Parathyroid adenoma (tissue), 2 donors: ENCODE measurements at regions not wholly inside any gene's neighbourhood (a gene's known extent, or its start where the extent isn't known, plus 50 kb on each side); places are given as distances from the start of the nearest gene placed in this dataset.
"Not testable (repeated sequence)": the region's sequence is repeated elsewhere in the genome, so short reads cannot be mapped to it uniquely, and the experiment has no call there.

ENCODE experiments used
- H2AFZ ChIP-seq: fragments of 300-600 bp; sonication (generic); one replicate; pipeline ENCODE4 v1.7.0; 2017; ENCODE audit warnings: antibody characterized with exemption, mild to moderate bottlenecking
- H3K27ac ChIP-seq: fragments of 300-600 bp; sonication (generic); one replicate; pipeline ENCODE4 v1.7.0; 2017
- H3K27me3 ChIP-seq: fragments of 300-600 bp; sonication (generic); one replicate; pipeline ENCODE4 v1.7.0; 2017; ENCODE audit warnings: low read length; ENCODE audit not compliant: control insufficient read depth, insufficient read depth
- H3K36me3 ChIP-seq: fragments of 300-600 bp; sonication (generic); one replicate; pipeline ENCODE4 v1.7.0; 2017; ENCODE audit warnings: low read length; ENCODE audit not compliant: control insufficient read depth, insufficient read depth
- H3K4me1 ChIP-seq: fragments of 300-600 bp; sonication (generic); one replicate; pipeline ENCODE4 v1.7.0; 2017; ENCODE audit warnings: control low read depth
- H3K4me2 ChIP-seq: fragments of 300-600 bp; sonication (generic); one replicate; pipeline ENCODE4 v1.7.0; 2017; ENCODE audit warnings: low read length
- H3K4me3 ChIP-seq: fragments of 300-600 bp; sonication (generic); one replicate; pipeline ENCODE4 v1.7.0; 2017; ENCODE audit warnings: low read depth, low read length
- H3K79me2 ChIP-seq: fragments of 300-600 bp; sonication (generic); one replicate; pipeline ENCODE4 v1.7.0; 2017; ENCODE audit warnings: control low read depth
- H3K9ac ChIP-seq: fragments of 300-600 bp; sonication (generic); one replicate; pipeline ENCODE4 v1.7.0; 2017; ENCODE audit warnings: mild to moderate bottlenecking
- H3K9me3 ChIP-seq: fragments of 300-600 bp; sonication (generic); one replicate; pipeline ENCODE4 v1.7.0; 2017; ENCODE audit warnings: low read length; ENCODE audit not compliant: control insufficient read depth
- CTCF ChIP-seq: fragments of 300-600 bp; sonication (generic); IDR thresholded peaks from one replicate; pipeline ENCODE4 v1.7.0; 2017; ENCODE audit warnings: antibody characterized with exemption, mild to moderate bottlenecking
- donor health status: primary hyperparathyroidism.

- TF ChIP-seq CTCF: no peak
- Histone ChIP-seq H2AFZ (no peak overlapping the region), H3K79me2 (no peaks in the 10 kb centered on the region), H3K27me3 (no peaks in the 10 kb centered on the region), H3K27ac (no peak overlapping the region), H3K4me1 (no peaks in the 10 kb centered on the region), H3K9ac (no peak overlapping the region), H3K4me3 (no peak overlapping the region), H3K4me2 (no peak overlapping the region), H3K36me3 (no peaks in the 10 kb centered on the region), H3K9me3 (no peaks in the 10 kb centered on the region)
These were observed 81.7 kb upstream of the MTAP start for GRCh38 chr9:21720758-21721157.

DNA sequence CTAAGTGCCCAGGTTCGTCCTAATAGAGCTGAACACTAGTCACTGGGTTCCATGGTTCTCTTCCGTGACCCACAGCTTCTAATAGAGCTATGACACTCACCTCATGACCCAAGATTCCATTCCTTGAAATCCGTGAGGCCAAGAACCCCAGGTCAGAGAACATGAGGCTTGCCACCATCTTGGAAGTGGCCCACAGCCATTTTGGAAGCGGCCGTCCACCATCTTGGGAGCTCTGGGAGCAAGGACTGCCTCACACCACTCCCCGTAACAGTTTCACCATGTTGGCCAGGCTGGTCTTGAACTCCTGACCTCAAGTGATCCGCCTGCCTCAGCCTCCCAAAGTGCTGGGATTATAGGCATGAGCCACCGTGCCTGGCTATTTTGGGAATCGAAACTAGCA, 75.0 kb upstream of the MTAP start:
- not testable (repeated sequence) for H3K79me2 ChIP-seq, H3K27ac ChIP-seq, H3K27me3 ChIP-seq

GRCh38 chr9:21728781-21729180, 73.7 kb upstream of the MTAP start:
- no peaks in the 10 kb centered on the region for H3K27me3 ChIP-seq
- no peak for TF ChIP-seq CTCF
- H2AFZ ChIP-seq: no peak overlapping the region
- H3K9me3 ChIP-seq: no peaks in the 10 kb centered on the region
- no peak overlapping the region for H3K4me3 ChIP-seq
- H3K79me2 ChIP-seq: no peaks in the 10 kb centered on the region
- no peaks in the 10 kb centered on the region for H3K4me1 ChIP-seq
- H3K27ac ChIP-seq: no peak overlapping the region
- no peak overlapping the region for H3K9ac ChIP-seq
- no peaks in the 10 kb centered on the region for H3K36me3 ChIP-seq
- H3K4me2 ChIP-seq: no peak overlapping the region

More for the DNA sequence above, 75.0 kb upstream of the MTAP start:
- not testable (repeated sequence) for H3K9ac ChIP-seq, H3K4me1 ChIP-seq, H3K4me3 ChIP-seq, H3K36me3 ChIP-seq, H3K9me3 ChIP-seq, H2AFZ ChIP-seq, H3K4me2 ChIP-seq

DNA sequence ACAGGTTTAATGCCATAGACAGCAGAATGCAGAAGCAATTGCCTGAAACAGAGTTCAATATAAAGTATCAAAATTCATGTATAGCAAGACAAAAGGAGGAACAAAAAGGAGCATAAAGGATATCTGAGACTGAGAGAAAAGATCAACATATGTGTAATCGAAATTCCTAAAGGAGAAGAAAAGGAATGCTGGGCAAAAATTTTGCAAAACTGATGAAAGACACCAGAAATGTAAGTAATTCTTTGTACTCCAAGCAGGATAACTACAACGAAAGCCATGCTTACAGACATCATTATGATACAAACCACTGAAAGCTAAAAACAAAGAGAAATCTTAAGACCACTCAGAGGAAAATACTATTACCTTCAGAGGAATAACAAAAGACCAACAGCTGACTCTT, 72.8 kb upstream of the MTAP start:
- Histone ChIP-seq H3K27ac (no peak overlapping the region), H3K36me3 (no peaks in the 10 kb centered on the region), H3K79me2 (no peaks in the 10 kb centered on the region), H3K9me3 (no peaks in the 10 kb centered on the region), H3K4me2 (no peak overlapping the region), H3K4me1 (no peaks in the 10 kb centered on the region), H3K9ac (no peak overlapping the region), H3K4me3 (no peak overlapping the region), H3K27me3 (no peaks in the 10 kb centered on the region), H2AFZ (no peak overlapping the region)
- no peak for TF ChIP-seq CTCF

DNA sequence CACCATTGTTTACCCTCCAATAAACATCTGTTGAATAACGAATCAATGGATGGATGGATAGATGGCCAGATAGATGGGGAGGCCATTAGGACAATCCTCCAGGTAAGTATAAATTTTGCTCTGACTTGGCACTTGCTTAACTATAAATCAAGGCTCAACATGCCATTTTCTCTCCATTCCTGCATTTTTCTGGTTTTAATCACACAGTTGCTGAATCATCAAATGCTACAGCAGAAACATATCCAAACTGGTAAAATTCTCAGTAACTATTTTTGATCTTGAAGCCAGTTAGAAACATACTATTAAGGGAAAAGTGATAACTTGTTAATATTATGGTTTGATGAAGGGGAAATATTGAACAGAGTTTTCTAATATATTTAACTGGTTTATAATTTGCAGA, 71.5 kb upstream of the MTAP start:
- Histone ChIP-seq H3K9me3 (no peaks in the 10 kb centered on the region), H3K4me1 (no peaks in the 10 kb centered on the region), H3K4me2 (no peak overlapping the region), H2AFZ (no peak overlapping the region), H3K27ac (no peak overlapping the region), H3K27me3 (no peaks in the 10 kb centered on the region), H3K4me3 (no peak overlapping the region), H3K79me2 (no peaks in the 10 kb centered on the region), H3K36me3 (no peaks in the 10 kb centered on the region), H3K9ac (no peak overlapping the region)
- no peak for TF ChIP-seq CTCF
